HFFc6 (cell line): ENCODE measurements at regions not wholly inside any gene's neighbourhood (a gene's known extent, or its start where the extent isn't known, plus 50 kb on each side); places are given as distances from the start of the nearest gene placed in this dataset.

Experiments
- DNase-seq: peaks from one replicate; pipeline ENCODE4 v3.0.0-alpha.2; 2018
- H3K27ac Mint-ChIP-seq: 2 replicates; pipeline ENCODE4 v1.8.0; 2020; ENCODE audit warnings: mild to moderate bottlenecking, mixed read lengths
- H3K27me3 Mint-ChIP-seq: 2 replicates; pipeline ENCODE4 v1.8.0; 2021; ENCODE audit warnings: mild to moderate bottlenecking, moderate library complexity, mixed read lengths; ENCODE audit not compliant: insufficient read depth
- H3K36me3 Mint-ChIP-seq: 2 replicates; pipeline ENCODE4 v1.8.0; 2021; ENCODE audit warnings: low read depth, mixed read lengths
- H3K4me1 Mint-ChIP-seq: 2 replicates; pipeline ENCODE4 v1.8.0; 2020; ENCODE audit warnings: low read depth, mixed read lengths
- H3K4me3 Mint-ChIP-seq: 2 replicates; pipeline ENCODE4 v1.8.0; 2020; ENCODE audit warnings: mild to moderate bottlenecking, moderate library complexity, mixed read lengths
- H3K9me3 Mint-ChIP-seq: 2 replicates; pipeline ENCODE4 v1.8.0; 2020; ENCODE audit warnings: mild to moderate bottlenecking, mixed read lengths
- CTCF ChIP-seq: fragments of 200-600 bp; sonication (generic); IDR thresholded peaks from 2 replicates; pipeline ENCODE4 v1.5.0; 2021; ENCODE audit warnings: antibody characterized with exemption, mild to moderate bottlenecking

- Mint-ChIP-seq H3K36me3 (no peaks in the 10 kb centered on the region), H3K27ac (no peak overlapping the region), H3K9me3 (peaks cover 42% of the 10 kb centered on the region), H3K4me3 (no peak overlapping the region), H3K4me1 (no peaks in the 10 kb centered on the region), H3K27me3 (no peaks in the 10 kb centered on the region)
- no peak for TF ChIP-seq CTCF
- DNase-seq, result no peak
Observed at GRCh38 chr5:166672431-166672830, 1619.0 kb upstream of the WWC1 start.

GRCh38 chr5:166677891-166678290 lies 1613.6 kb upstream of the WWC1 start:
- Mint-ChIP-seq H3K4me3 (no peak overlapping the region), H3K9me3 (peaks cover 43% of the 10 kb centered on the region), H3K27ac (no peak overlapping the region), H3K4me1 (no peaks in the 10 kb centered on the region), H3K36me3 (no peaks in the 10 kb centered on the region), H3K27me3 (no peaks in the 10 kb centered on the region)
- TF ChIP-seq CTCF, result no peak
- no peak for DNase-seq

DNA sequence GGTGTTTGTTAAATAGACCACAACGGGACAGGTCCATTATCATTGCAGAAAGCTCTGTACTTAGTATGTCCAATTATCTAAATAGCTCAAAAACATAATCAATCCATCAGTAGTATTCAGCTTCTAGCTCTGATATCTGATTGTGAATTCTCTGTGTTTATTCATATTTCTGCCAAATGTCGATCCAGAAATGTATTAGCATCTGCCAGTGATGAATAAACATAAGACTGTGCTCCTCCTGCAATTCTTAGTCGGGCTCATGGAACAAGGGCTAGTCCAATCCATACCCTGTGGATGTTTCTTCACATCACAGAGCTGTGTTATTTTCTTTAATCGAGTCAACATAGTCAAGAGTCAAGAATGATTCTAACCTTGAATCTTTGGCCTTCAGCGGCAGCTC lies 1612.1 kb upstream of the WWC1 start:
- Mint-ChIP-seq H3K4me3 (no peak overlapping the region), H3K4me1 (no peaks in the 10 kb centered on the region), H3K9me3 (peaks cover 34% of the 10 kb centered on the region), H3K36me3 (no peaks in the 10 kb centered on the region), H3K27ac (no peak overlapping the region), H3K27me3 (no peaks in the 10 kb centered on the region)
- TF ChIP-seq CTCF, result no peak
- no peak for DNase-seq

GRCh38 chr5:166695326-166695725 lies 1596.1 kb upstream of the WWC1 start:
- H3K36me3 Mint-ChIP-seq, result 0 out of 2 replicates have a peak, but pooled peaks cover 8% of the 10 kb centered on the region
- H3K4me3 Mint-ChIP-seq, result no peak overlapping the region
- H3K4me1 Mint-ChIP-seq, result no peaks in the 10 kb centered on the region
- H3K9me3 Mint-ChIP-seq, result peaks cover 52% of the 10 kb centered on the region
- H3K27ac Mint-ChIP-seq, result no peak overlapping the region
- no peak for TF ChIP-seq CTCF
- H3K27me3 Mint-ChIP-seq, result peaks cover 2% of the 10 kb centered on the region
- DNase-seq, result no peak

GRCh38 chr5:166708291-166708690 lies 1583.2 kb upstream of the WWC1 start:
- no peak for TF ChIP-seq CTCF
- H3K4me3 Mint-ChIP-seq, result no peak overlapping the region
- H3K27me3 Mint-ChIP-seq, result no peaks in the 10 kb centered on the region
- no peaks in the 10 kb centered on the region for H3K4me1 Mint-ChIP-seq
- no peak for DNase-seq
- peaks cover 28% of the 10 kb centered on the region for H3K9me3 Mint-ChIP-seq
- no peaks in the 10 kb centered on the region for H3K36me3 Mint-ChIP-seq
- H3K27ac Mint-ChIP-seq, result no peak overlapping the region

DNA sequence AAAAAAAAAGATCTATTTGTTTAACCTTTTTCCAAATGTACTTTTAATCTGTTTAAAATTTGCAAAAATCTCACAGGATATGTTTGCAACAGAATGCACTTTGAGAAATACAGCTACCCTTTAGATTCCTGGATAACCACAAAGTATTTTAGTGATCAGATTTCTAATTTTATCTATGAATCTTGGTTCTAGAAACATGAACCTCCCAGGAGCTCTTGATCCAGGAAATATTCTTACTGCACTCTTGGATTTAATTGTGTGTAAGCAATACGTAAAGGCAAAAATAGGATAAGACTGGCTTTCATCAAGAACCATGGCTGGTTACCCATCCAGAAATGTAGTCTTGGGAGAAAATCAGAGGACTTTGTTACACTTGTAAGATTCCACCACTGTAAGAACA lies 1581.8 kb upstream of the WWC1 start:
- Mint-ChIP-seq H3K4me1 (no peaks in the 10 kb centered on the region), H3K27me3 (no peaks in the 10 kb centered on the region), H3K4me3 (no peak overlapping the region), H3K36me3 (no peaks in the 10 kb centered on the region), H3K9me3 (peaks cover 38% of the 10 kb centered on the region), H3K27ac (no peak overlapping the region)
- no peak for TF ChIP-seq CTCF
- DNase-seq, result no peak
